Aorta (tissue), 5 donors: ENCODE measurements at regions not wholly inside any gene's neighbourhood (a gene's known extent, or its start where the extent isn't known, plus 50 kb on each side); places are given as distances from the start of the nearest gene placed in this dataset.

ENCODE experiments used
- ATAC-seq: fragments of 200-7000 bp; cut with Tn5 transposase; one replicate; pipeline ENCODE4 v1.9.1; 2022; ENCODE audit warnings: moderate library complexity; ENCODE audit not compliant: low FRiP score
- DNase-seq, 2 donors: peaks; one replicate each; pipeline ENCODE4 v3.0.0-alpha.2; 2020
- H3K27ac ChIP-seq, 2 donors: one replicate each; pipeline ENCODE4 v1.5.1; 2013; ENCODE audit warnings: low read length in 2 of 2, mild to moderate bottlenecking in 2 of 2, moderate library complexity in 2 of 2, control low read depth in 1 of 2, inconsistent platforms in 1 of 2, low read depth in 1 of 2
- H3K27me3 ChIP-seq, 2 donors: one replicate each; pipeline ENCODE4 v1.6.1; 2013; ENCODE audit warnings: control low read depth in 1 of 2, low read length in 1 of 2, mild to moderate bottlenecking in 1 of 2, moderate library complexity in 1 of 2; ENCODE audit not compliant: insufficient read depth in 2 of 2, control insufficient read depth in 1 of 2
- H3K36me3 ChIP-seq, 2 donors: one replicate each; pipeline ENCODE4 v1.6.1; 2013; ENCODE audit warnings: control low read depth in 1 of 2, low read length in 1 of 2, mild to moderate bottlenecking in 1 of 2; ENCODE audit not compliant: insufficient read depth in 2 of 2, control insufficient read depth in 1 of 2
- H3K4me1 ChIP-seq, 2 donors: one replicate each; pipeline ENCODE4 v1.6.1; 2013; ENCODE audit warnings: low read length in 2 of 2, control low read depth in 1 of 2, mild to moderate bottlenecking in 1 of 2, moderate library complexity in 1 of 2; ENCODE audit not compliant: insufficient read depth in 2 of 2, control insufficient read depth in 1 of 2
- H3K4me3 ChIP-seq, 2 donors: one replicate each; pipeline ENCODE4 v1.5.1; 2013; ENCODE audit warnings: low read length in 2 of 2, control low read depth in 1 of 2, mild to moderate bottlenecking in 1 of 2
- H3K9me3 ChIP-seq: one replicate; pipeline ENCODE4 v1.6.1; 2013; ENCODE audit warnings: mild to moderate bottlenecking, low read length; ENCODE audit not compliant: control insufficient read depth
- WGBS, 2 donors: extraction: QIAGEN DNeasy Blood & Tissue Kit; methylation state at CpG; one replicate each; pipeline ENCODE4 v1.1.7; 2013; 5-methylcytosine and 5-hydroxymethylcytosine counted together
- intact Hi-C, 2 donors: fragments of 100-400 bp; cut with DNase I; formaldehyde crosslinking; loops; one replicate each; pipeline versions ENCODE4 v1.14.2 to v1.15.0; 2022
- donor health status: healthy with polysubstance abuse.
- donor health status: Bipolar disorder and iron deficiency.
- donor health status: DM: no; HTN: no; CAD: no.
- donor health status: DM: no; HTN: no; CAD: no.
- donor health status: DM: yes; HTN: yes; CAD: no.

- WGBS, 2 donors: 79 to 80% methylated on average over 5 of the region's 5 CpGs
- Histone ChIP-seq H3K4me3 (no peak overlapping the region), H3K27ac (no peak overlapping the region), H3K27me3 (peaks cover 0 to 2% of the 10 kb centered on the region in 2 donors), H3K36me3 (no peaks in the 10 kb centered on the region), H3K9me3 (no peaks in the 10 kb centered on the region), H3K4me1 (no peaks in the 10 kb centered on the region)
- intact Hi-C loops: no loop called here
- DNase-seq: no peak
- ATAC-seq: no peak
Observed at GRCh38 chr15:91556926-91557325, 296.6 kb upstream of the SLCO3A1 start.

- intact Hi-C loops: no loop called here
- no peak for ATAC-seq
- 65 to 81% methylated on average over 3 of the region's 3 CpGs for WGBS, 2 donors
Observed at GRCh38 chr15:91559066-91559465, 294.4 kb upstream of the SLCO3A1 start.

GRCh38 chr15:91561371-91562100 lies 292.0 kb upstream of the SLCO3A1 start:
- DNase-seq (no peak), ATAC-seq (peak; percentile 59)
- no peaks in the 10 kb centered on the region for H3K36me3 ChIP-seq
- no peaks in the 10 kb centered on the region for H3K4me1 ChIP-seq
- H3K27me3 ChIP-seq: no peaks in the 10 kb centered on the region
- H3K4me3 ChIP-seq: no peak overlapping the region
- intact Hi-C loops: no loop called here
- WGBS, 2 donors: 61 to 68% methylated on average over 11 of the region's 11 CpGs
- no peaks in the 10 kb centered on the region for H3K9me3 ChIP-seq
- H3K27ac ChIP-seq: no peak overlapping the region

More at GRCh38 chr15:91559066-91559465, 294.4 kb upstream of the SLCO3A1 start:
- Histone ChIP-seq H3K4me1 (no peaks in the 10 kb centered on the region), H3K4me3 (no peak overlapping the region), H3K36me3 (no peaks in the 10 kb centered on the region), H3K27ac (no peak overlapping the region), H3K9me3 (no peaks in the 10 kb centered on the region), H3K27me3 (peaks cover 0 to 2% of the 10 kb centered on the region in 2 donors)
- DNase-seq: no peak

GRCh38 chr15:91562698-91563097 lies 290.8 kb upstream of the SLCO3A1 start:
- H3K27me3 ChIP-seq: no peaks in the 10 kb centered on the region
- intact Hi-C loops: no loop called here
- H3K4me1 ChIP-seq: no peaks in the 10 kb centered on the region
- DNase-seq: no peak
- 56 to 64% methylated on average over 2 of the region's 2 CpGs for WGBS, 2 donors
- no peak overlapping the region for H3K4me3 ChIP-seq
- no peak overlapping the region for H3K27ac ChIP-seq
- ATAC-seq: no peak
- H3K9me3 ChIP-seq: no peaks in the 10 kb centered on the region
- no peaks in the 10 kb centered on the region for H3K36me3 ChIP-seq

GRCh38 chr15:91564631-91565030 lies 288.9 kb upstream of the SLCO3A1 start:
- no peak overlapping the region for H3K4me3 ChIP-seq
- no peaks in the 10 kb centered on the region for H3K4me1 ChIP-seq
- no peak overlapping the region for H3K27ac ChIP-seq
- DNase-seq: no peak
- H3K36me3 ChIP-seq: no peaks in the 10 kb centered on the region
- WGBS, 2 donors: 64 to 69% methylated on average over 3 of the region's 3 CpGs
- H3K9me3 ChIP-seq: no peaks in the 10 kb centered on the region
- ATAC-seq: no peak
- H3K27me3 ChIP-seq: no peaks in the 10 kb centered on the region
- intact Hi-C loops: no loop called here

GRCh38 chr15:91566141-91566540 lies 287.4 kb upstream of the SLCO3A1 start:
- Histone ChIP-seq H3K27me3 (no peaks in the 10 kb centered on the region), H3K9me3 (peaks cover under 1% of the 10 kb centered on the region), H3K4me3 (no peak overlapping the region), H3K27ac (no peak overlapping the region), H3K36me3 (no peaks in the 10 kb centered on the region), H3K4me1 (no peaks in the 10 kb centered on the region)
- no peak for DNase-seq
- WGBS, 2 donors: 85 to 86% methylated on average over 4 of the region's 4 CpGs
- intact Hi-C loops: no loop called here
- no peak for ATAC-seq

- ATAC-seq (no peak), DNase-seq (no peak)
- intact Hi-C loops: no loop called here
- H3K9me3 ChIP-seq: peaks cover 2% of the 10 kb centered on the region
- no peak overlapping the region for H3K27ac ChIP-seq
- no peaks in the 10 kb centered on the region for H3K36me3 ChIP-seq
- H3K4me3 ChIP-seq: no peak overlapping the region
- H3K27me3 ChIP-seq: no peaks in the 10 kb centered on the region
- no peaks in the 10 kb centered on the region for H3K4me1 ChIP-seq
- WGBS, 2 donors: 84 to 89% methylated on average over 2 of the region's 2 CpGs
Observed at GRCh38 chr15:91568036-91568435, 285.5 kb upstream of the SLCO3A1 start.

- WGBS, 2 donors: 57 to 62% methylated on average over 5 of the region's 5 CpGs
Observed at GRCh38 chr15:91572110-91572509, 281.4 kb upstream of the SLCO3A1 start.

GRCh38 chr15:91576096-91576495 lies 277.4 kb upstream of the SLCO3A1 start:
- Histone ChIP-seq H3K9me3 (peaks cover 1% of the 10 kb centered on the region), H3K27me3 (no peaks in the 10 kb centered on the region), H3K4me3 (no peak overlapping the region), H3K36me3 (no peaks in the 10 kb centered on the region), H3K4me1 (no peaks in the 10 kb centered on the region), H3K27ac (no peak overlapping the region)
- WGBS, 2 donors: 55 to 64% methylated on average over 4 of the region's 4 CpGs
- DNase-seq (no peak), ATAC-seq (no peak)
- intact Hi-C loops: loop anchor here in 1 of 2 donors (10.0 kb wide), 1 partner anchor 59 kb away; no protein-coding TSS in a partner anchor

More at GRCh38 chr15:91572110-91572509, 281.4 kb upstream of the SLCO3A1 start:
- H3K9me3 ChIP-seq: peaks cover 2% of the 10 kb centered on the region
- ATAC-seq (no peak), DNase-seq (no peak)
- no peaks in the 10 kb centered on the region for H3K4me1 ChIP-seq
- no peak overlapping the region for H3K4me3 ChIP-seq
- H3K27ac ChIP-seq: no peak overlapping the region
- H3K27me3 ChIP-seq: no peaks in the 10 kb centered on the region
- H3K36me3 ChIP-seq: no peaks in the 10 kb centered on the region
- intact Hi-C loops: loop anchor here in 1 of 2 donors (10.0 kb wide), 1 partner anchor 63 kb away; no protein-coding TSS in a partner anchor
